GM12892 (cell line): ENCODE measurements at regions not wholly inside any gene's neighbourhood (a gene's known extent, or its start where the extent isn't known, plus 50 kb on each side); places are given as distances from the start of the nearest gene placed in this dataset.

ENCODE experiments used
- POLR2A ChIP-seq: IDR thresholded peaks from 2 replicates; pipeline ENCODE4 v1.6.1; 2011; ENCODE audit warnings: low read depth, low read length, control low read depth
- POLR2AphosphoS5 ChIP-seq: IDR thresholded peaks from 2 replicates; pipeline ENCODE4 v1.6.1; 2011; ENCODE audit warnings: low read depth, low read length, control low read depth

DNA sequence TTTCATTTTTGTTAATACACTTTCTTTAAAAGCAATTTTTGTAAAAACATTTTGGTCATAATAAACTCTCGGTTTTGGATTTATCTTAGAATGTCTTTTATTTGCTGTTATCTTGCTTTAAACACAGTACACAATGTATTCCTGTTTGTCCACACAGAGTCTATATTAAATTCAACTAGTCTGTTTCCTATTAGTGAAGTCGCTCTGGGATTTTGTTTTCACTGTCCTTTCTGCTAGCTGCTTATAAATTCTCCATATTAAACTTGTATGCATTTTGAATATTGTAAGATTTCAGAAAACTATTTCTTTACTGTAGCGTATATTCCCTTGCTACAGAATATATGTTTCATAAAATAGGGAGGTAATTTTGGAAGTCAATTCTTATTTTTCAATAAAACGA lies 630.2 kb downstream of the HDGFL1 start:
- TF ChIP-seq POLR2A (no peak), POLR2AphosphoS5 (no peak)
